HG03571 (cell line): ENCODE measurements at regions not wholly inside any gene's neighbourhood (a gene's known extent, or its start where the extent isn't known, plus 50 kb on each side); places are given as distances from the start of the nearest gene placed in this dataset.
A peak's percentile ranks its signal among the peaks of the same experiment; 100 is the strongest.
"Not testable (repeated sequence)": the region's sequence is repeated elsewhere in the genome, so short reads cannot be mapped to it uniquely, and the experiment has no call there.

Source experiments
- ATAC-seq: cut with Tn5 transposase; IDR thresholded peaks from one replicate; pipeline ENCODE4 v1.9.1; 2021; ENCODE audit not compliant: unreplicated experiment

DNA sequence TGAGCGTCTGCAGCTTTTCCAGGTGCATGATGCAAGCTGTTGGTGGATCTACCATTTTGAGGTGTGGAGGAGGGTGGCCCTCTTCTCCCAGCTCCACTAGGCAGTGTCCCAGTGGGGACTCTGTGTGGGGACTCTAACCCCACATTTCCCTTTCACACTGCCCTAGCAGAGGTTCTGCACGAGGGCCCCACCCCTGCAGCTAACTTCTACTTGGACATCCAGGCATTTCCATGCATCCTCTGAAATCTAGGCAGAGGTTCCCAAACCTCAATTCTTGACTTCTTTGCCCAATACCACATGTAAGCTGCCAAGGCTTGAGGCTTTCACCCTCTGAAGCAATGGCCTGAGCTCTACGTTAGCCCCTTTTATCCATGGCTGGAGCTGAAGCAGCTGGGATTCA lies 61.4 kb upstream of the HGFAC start:
- not testable (repeated sequence) for ATAC-seq

DNA sequence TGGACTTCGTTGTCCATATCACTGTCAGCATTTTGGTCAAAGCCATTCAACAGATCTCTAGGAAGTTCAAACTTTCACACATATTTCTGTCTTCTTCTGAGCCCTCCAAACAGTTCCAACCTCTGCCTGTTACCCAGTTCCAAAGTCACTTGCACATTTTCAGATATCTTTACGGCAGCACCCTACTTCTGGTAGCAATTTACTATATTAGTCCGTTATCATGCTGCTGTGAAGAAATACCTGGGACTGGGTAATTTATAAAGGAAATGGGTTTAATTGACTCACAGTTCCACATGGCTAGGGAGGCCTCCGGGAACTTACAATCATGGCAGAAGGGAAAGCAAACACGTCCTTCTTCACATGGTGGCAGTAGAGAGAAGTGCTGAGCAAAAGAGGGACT lies 60.6 kb upstream of the HGFAC start:
- ATAC-seq: not testable (repeated sequence)

DNA sequence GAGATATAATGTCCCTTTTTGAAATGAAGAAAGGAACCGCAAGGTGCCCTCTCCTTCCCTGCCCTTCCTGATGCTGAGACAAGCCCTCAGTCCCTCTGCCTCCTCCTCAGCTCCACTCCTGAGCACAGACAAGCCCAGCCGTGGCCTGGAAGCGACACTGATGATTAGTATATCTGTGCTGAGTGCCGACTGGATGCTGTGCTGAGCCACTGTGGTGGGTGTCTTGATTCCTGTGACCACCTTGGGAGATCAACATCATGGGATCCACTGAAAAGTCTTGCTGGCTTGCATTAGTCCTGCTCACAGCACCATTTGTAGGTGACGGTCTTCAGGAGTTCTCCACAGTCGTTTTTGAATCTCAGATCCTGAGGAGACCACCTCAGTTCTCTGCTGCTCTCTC lies 59.5 kb upstream of the HGFAC start:
- no peak for ATAC-seq

DNA sequence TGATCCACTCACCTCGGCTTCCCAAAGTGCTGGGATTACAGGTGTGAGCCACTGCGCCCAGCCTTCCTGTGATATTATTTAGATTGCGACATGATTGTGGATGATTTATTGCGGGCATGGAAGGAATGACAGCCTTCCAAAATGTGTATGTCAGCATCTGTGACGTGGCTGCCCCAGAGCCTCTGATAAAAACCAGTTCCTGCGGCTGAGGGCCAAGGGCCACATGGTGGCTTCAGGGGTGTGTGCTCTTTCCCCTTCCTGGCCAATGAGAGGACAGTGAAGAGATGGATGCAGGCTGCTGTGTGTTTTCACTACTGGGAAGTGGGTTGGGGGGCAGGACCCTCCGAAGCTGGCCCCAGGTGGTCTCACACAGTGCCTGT lies 57.4 kb upstream of the HGFAC start:
- ATAC-seq: no peak

DNA sequence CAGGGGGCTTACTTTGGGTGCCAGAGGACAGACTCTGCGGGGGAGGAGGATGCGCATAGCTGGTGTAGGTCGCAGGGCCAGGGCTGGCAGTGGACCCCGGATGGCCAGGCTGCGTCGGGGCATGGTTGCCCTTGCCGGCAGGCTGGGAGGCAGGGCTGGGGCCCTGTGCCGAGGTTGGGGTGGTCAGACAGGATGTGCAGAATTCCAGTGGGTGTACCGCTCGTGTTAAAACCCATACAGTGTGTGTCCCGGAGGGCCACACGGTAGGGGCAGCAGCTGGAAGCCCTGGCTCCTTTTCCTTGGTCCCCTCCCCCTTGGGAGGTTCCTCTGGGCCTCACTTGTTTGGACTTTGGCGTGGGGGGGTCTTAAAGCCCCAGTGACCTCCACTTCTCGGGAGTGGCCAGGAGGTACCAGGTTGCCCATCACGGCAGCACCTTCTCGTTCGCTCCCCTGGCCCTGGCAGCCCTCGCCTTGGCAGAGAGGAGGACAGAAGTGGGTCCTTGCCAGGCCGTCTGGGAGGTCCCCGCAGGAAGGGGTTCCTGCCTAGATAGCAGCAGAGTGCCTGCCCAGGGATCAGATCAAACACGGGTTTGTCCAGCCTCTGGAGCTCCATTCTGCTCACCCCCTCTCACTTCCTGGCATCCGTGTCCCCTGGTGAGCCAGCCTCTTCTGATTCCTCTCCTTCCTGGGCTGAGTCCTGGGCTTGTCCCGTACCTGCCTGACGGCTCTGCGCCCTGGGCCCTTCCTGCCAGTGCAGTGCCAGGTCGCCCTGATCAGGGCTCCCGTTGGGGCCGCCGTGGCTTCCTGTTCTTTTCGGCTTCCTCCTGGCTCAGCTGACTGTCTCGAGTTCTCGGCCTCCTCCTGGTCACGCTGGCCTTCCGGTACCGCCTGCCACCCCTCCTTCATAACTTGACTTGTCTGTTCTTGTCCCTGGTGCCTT lies 56.7 kb upstream of the HGFAC start:
- no peak for ATAC-seq

DNA sequence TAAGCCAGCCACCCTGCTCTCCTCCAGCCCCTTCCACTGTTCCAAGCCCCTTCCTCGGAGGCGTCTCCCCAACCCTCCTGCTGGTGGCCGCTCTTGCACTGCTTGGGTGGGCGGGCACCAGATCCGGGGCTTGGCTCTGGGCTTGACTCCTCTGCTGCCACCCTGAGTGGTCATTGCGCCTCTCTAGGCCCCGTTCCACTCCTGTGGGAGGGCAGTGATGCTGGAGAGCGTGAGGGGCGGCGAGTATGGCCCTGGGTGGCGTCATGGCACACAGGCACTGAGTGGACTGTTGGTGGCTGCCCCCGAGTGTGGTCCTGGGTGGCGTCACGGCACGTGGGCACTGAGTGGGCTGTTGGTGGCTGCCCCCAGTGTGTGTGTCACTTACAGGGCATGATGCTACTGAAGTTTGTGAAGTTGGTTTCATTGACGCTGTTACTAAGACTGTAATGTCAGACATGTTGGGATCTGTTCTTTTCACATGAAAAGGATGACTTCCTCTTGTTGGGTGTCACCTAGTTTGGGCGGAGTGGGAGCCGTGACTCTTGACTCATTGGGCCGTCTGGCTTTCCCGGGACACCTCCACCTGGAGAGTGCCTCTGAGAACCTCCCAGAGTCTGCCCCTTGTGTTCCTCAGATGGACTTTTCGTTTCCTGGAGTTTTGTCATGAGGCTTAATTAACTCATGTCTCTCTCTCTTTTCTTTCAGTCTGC lies 55.9 kb upstream of the HGFAC start:
- no peak for ATAC-seq

DNA sequence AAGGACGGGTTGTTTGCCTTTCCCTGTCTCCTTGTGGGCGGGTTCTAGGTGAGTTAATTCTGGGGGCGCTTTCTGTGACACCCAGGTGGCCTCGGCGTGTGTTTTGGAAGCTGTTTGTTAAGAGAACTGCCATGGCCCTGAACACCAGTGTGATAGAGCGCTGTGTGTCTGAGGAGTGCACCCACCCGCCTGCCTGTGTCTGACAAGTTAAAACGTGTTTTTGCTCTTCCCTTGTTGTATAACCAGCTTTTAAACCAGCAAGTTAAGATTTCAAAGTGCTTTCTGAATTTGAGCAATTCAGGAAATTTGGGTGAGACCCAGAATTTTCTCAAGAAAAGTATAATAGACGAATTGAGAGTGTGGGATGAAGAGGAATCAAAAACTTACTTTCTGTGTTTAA lies 55.2 kb upstream of the HGFAC start:
- no peak for ATAC-seq

DNA sequence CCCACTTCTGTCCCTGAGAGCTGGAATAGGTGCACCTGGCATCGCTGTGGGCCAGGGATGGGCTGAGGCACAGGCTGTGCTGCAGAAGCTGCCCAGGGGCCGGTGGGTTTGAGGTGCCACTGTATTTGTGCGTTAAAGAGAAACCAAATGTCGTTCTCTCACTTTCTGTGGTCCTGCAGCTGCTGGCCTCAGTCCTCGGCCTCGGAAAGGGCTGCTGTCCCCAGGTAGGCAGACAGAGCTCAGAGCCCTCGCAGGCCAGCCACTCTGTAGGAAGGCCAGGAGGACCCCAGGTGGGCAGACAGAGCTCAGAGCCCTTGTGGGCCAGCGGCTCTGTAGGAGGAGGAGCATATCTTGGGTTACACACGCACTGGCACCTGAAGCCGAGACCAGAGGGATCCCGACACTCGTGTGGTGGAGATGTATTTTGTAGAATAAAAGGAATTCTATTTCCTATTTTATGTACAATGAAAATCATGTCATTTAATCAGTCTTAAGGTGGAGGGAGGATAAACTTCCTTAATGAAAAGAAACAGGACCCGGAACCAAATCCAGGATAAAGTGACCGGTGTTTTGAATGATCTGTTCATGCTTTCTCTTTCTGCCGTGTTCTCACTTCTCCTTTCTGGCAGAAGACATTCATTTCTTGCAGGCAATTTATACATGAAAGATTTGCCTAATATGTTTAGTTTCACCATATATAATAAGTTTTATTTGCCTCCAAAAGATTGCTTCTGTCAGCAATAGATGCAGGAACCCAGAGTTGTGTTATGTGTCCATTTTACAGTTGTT lies 54.4 kb upstream of the HGFAC start:
- peak; percentile 40 for ATAC-seq

DNA sequence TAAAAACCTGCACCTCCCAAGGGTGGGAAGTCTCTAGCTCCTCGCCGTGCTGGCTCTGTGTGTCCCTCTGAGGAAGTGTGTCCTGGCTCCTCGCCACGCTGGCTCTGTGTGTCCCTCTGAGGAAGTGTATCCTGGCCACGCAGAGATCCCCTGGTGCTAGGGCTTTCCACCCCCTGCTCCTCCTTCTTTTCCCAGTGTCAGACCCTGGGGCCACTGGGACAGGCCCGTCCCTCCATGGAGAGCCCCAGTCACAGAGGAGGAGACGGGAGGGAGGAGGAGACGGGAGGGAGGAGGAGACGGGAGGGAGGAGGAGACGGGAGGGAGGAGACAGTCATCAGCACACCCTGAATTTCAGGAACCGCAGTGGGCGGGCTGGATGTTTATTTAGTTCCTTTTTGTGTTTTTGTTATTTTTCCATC lies 53.8 kb upstream of the HGFAC start:
- peak; percentile 31 for ATAC-seq

DNA sequence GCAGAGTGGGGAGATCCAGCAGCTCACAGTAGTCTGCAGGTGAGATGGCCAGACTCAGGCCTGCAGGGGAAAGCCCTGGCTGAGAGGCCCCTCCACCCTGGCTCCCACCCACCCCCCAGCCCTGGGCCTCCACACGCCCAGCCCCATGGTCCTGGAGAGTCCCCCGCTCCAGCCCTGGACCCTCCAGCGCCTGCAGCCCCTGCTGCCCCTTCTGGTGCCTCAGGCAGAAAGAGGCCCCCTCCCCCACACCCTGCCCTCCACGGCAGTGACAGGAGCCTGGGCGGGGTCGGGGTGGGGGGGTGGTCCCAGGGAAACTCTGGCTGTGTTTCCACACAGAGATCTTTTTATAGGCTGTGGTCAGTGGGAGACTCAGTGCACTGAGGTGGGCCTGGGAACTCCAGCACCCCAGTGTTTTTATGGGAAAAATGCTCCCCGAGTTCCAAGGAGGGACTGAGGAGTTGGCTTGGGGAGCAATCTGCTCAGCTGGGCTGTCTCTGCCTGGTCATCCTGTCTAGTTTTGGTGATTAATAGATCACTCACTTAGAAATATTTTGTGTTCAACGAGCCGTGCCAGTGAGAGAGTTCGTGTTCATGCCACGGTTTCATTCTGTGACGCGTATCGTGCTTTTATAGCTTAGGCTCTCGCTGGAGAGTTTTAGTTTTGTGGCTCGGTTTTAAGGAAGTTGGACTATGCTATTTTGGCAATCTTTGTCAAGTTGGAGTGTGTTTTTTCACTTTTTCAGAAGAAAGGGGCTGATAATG lies 53.1 kb upstream of the HGFAC start:
- ATAC-seq: peak; percentile 75

DNA sequence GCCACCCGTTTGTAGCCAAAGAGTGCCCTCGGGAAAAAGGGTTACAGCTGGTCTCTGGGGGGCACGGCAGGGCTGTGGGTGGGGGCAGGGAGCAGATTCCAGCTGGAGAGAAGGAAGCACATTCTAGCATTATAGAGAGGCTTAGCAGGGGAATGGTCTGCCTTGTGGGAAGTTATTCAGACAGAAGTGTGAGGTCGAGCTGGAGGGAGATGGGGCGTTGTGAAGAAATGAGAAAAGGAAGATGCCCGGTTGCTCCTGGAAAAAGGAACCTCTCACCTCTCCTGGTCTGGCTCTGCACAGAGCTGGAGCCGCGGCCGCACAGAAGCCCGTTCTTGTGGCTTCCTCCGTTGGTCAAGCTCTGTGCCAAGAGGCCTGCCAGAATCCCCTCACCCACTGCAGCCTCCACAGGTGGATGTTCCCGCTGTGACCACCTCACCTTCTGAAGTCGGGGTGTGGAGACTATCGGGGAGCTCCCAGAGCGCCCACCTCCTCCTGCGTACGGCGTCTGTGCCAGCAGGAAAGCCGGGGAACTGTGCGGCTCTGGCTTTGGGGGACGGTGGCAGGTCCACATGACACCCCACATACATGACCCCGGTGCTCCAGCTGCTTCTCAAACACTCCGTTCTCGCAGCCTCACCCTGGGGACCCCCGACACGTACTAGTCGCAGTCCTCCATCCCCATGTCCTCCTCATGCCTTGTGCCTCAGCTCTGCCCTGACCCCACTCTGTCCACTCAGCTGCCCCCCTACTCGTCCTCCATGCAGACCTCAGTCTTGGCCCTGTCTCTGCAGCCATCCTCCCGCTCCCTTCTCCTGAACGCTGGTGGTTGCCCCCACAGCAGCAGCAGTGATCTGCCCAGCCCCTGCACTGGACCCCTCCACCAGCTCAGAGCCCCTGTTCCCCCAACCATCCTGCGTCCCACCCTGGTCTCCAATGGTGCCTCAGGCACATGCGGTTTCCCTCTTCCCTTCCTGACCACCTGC lies 52.2 kb upstream of the HGFAC start:
- ATAC-seq: peak; percentile 2

DNA sequence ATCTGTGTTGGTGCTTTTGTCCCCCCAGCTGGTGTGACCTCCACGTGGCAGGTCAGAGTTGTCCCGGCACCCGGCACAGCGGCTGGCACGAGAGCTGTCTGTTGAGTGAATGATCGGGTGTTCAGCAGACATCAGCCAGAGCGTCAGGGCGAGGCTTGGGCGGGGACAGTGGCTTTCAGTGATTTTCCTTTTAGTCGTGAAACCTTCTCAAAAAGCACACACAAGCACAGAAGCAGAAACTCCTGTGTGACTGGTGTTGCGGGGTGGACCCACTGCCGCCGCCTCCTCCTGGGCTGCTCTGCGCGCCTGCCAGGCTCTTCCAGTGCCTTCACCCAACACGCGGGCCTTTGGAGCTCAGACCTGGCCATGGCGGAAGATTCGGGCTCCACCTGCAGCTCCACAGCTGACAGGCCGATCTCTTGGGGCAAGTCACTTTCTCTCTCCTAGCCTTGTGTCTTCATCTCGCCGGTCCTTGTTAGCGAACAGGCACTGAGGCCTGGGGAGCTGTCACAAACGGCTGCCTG lies 51.4 kb upstream of the HGFAC start:
- ATAC-seq: no peak

DNA sequence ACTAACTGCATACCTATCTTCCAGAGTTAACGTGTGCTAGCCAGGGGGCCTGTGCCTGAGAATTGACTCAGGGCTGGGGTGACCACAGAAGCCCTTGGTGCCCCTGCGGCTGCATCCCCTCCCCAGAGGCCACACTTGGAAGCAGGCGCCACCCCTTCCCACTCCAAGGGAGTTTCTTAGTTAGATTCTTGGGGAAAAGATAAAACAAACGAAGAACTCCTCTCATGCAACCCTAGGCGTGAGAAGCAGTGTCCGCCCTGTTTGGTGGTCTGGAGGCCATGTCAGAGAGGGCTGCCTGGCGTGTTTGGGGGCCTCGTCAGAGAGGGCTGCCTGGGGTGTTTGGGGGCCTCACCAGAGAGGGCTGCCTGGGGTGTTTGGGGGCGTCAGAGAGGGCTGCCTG lies 50.3 kb upstream of the HGFAC start:
- ATAC-seq: no peak
